Sigmoid colon (tissue), 4 donors: ENCODE measurements at regions not wholly inside any gene's neighbourhood (a gene's known extent, or its start where the extent isn't known, plus 50 kb on each side); places are given as distances from the start of the nearest gene placed in this dataset.
"Not testable (repeated sequence)": the region's sequence is repeated elsewhere in the genome, so short reads cannot be mapped to it uniquely, and the experiment has no call there.

Source experiments
- EP300 ChIP-seq, 4 donors: sonication (generic); formaldehyde crosslinking; IDR thresholded peaks; one replicate each; pipeline ENCODE4 v1.6.1; 2017; ENCODE audit warnings: antibody characterized with exemption in 4 of 4
- POLR2A ChIP-seq, 2 donors: fragments of 450-650 bp; IDR thresholded peaks; one replicate each; pipeline ENCODE4 v1.6.1; 2016; ENCODE audit warnings: antibody characterized with exemption in 2 of 2, mild to moderate bottlenecking in 2 of 2, moderate library complexity in 2 of 2
- POLR2AphosphoS5 ChIP-seq, 4 donors: sonication (generic); formaldehyde crosslinking; IDR thresholded peaks; one replicate each; pipeline ENCODE4 v1.6.1; 2017; ENCODE audit warnings: antibody characterized with exemption in 4 of 4
- TF ChIP-seq, protein P1 (sequence below), 4 experiments: fragments of 450-650 bp in 3 of 4; fragments of 200-600 bp in 1 of 4; IDR thresholded peaks; one replicate each; pipeline ENCODE4 v1.5.1; 2016 to 2019; ENCODE audit warnings: antibody characterized with exemption in 4 of 4, mild to moderate bottlenecking in 3 of 4, moderate library complexity in 2 of 4

DNA sequence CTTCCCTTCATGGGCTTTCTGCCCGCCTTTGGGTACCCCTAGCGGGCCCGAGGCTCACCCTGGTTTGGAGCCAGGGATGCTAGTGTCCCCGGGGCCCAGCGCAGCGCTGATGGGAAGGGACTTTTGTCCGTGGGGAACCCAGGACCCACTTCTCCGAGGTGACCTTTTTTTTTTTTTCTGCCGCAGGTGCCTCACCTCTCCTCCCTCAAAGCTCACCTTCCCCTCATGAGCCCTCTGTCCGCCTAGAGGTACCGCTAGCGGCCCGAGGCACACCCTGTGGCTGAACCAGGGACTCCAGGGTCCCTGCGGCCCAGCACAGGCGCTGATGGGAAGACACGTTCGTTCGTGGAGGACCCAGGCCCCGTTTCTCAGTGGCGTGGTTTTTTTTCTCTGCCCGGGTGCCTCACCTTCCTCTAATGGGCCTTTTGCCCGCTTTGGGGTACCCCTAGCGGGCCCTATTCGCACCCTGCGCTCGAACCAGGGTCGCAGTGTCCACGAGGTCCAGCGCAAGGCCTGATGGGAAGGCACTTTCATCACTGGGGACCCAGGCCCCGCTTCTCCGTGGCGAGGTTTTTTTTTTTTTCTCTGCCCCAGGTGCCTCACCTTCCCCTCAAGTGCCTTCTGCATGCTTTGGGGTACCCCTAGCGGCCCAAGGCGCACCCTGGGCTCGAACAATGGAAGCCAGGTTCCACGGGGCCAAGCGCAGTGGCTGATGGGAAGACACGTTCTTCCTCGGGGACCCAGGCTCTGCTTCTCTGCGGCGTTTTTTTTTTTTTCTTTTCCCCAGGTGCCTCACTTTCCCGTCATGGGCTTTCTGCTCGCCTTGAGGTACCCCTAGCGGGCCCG is 1481.6 kb upstream of the TPTE start:
- TF ChIP-seq, protein P1, sequence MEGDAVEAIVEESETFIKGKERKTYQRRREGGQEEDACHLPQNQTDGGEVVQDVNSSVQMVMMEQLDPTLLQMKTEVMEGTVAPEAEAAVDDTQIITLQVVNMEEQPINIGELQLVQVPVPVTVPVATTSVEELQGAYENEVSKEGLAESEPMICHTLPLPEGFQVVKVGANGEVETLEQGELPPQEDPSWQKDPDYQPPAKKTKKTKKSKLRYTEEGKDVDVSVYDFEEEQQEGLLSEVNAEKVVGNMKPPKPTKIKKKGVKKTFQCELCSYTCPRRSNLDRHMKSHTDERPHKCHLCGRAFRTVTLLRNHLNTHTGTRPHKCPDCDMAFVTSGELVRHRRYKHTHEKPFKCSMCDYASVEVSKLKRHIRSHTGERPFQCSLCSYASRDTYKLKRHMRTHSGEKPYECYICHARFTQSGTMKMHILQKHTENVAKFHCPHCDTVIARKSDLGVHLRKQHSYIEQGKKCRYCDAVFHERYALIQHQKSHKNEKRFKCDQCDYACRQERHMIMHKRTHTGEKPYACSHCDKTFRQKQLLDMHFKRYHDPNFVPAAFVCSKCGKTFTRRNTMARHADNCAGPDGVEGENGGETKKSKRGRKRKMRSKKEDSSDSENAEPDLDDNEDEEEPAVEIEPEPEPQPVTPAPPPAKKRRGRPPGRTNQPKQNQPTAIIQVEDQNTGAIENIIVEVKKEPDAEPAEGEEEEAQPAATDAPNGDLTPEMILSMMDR (IDR thresholded peaks at IDR 0.05) = not testable (repeated sequence)
- TF ChIP-seq POLR2AphosphoS5, POLR2A, EP300 (IDR thresholded peaks at IDR 0.05): not testable (repeated sequence)
